Activated CD8-positive, alpha-beta memory T cell treated with anti-CD3 and anti-CD28 coated beads, Interleukin-2, amount 50 U/mL, for 48 hours (primary cell): ENCODE measurements at regions not wholly inside any gene's neighbourhood (a gene's known extent, or its start where the extent isn't known, plus 50 kb on each side); places are given as distances from the start of the nearest gene placed in this dataset.

Experiments
- DNase-seq: peaks from one replicate; pipeline ENCODE4 v3.0.0-alpha.2; 2020

DNA sequence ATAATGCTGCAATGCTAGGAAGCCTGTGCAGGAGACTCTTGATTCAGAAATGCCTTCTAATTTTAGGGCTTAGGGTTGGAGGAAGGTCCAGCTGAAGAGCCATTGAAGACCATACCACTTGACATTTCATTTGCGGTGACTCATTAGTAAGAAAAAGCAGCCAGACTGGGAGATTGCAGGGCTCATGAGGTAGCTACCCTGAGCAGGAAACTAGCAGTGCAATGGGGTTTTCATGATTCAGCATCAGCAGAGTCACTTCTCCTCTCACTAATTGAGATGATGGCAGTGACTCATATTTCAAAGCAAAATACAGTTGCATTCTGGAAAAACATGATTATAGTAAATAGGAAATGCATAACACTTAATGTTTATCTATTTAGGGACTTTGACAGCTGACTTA is 434.1 kb downstream of the DNAJB9 start:
- no peak for DNase-seq

DNA sequence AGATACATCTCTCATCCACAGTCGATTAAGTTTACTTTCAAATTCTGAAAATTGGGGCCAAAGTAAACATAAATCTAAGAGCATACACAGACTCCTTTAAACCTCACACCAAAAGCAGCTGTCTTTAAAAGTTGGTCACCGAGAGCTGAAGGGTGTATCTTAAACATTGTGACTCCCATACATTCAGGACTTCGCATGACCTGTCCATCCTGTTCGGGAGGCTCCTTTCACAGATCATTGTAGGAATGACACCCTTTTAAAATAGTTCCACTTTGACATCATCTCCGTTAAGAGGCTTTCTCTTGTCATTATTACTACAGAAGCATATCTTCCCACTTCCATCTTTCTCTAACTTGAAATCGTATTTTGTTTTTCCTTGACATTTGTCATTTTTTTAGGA is 440.0 kb downstream of the DNAJB9 start:
- DNase-seq = no peak

DNA sequence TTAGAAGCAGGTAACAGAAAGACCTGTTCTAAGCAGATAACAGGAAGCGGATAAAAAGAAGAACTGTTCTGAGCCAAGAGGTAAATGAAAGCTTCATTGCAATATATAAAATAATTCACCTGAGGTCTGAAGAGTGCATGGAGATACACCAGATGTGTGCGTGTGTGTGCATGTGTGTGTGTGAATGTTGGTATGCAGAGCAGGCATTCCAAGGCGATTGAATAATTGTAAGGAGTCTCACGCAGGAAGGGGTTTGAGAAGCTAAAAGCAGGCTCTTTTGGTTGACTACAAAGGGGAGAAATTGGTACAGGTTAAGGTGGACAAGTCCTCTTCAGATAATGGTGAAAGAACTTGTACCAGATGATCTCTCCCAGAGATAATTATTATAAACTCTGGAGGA is 450.6 kb downstream of the DNAJB9 start:
- no peak for DNase-seq

DNA sequence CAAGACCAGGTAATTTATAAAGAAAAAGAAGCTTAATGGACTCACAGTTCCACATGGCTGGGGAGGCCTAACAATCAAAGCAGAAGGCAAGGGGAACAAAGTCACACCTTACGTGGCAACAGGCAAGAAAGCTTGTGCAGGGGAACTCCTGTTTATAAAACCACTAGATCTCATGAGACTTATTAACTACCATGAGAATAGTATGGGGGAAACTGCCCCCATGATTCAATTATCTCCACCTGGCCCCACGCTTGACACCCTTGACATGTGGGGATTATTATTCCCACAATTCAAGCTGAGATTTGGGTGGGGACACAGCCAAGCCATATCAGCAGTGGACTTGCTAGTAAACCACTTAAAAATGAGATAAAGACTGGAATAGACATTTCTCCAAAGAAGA is 451.7 kb downstream of the DNAJB9 start:
- DNase-seq = no peak

DNA sequence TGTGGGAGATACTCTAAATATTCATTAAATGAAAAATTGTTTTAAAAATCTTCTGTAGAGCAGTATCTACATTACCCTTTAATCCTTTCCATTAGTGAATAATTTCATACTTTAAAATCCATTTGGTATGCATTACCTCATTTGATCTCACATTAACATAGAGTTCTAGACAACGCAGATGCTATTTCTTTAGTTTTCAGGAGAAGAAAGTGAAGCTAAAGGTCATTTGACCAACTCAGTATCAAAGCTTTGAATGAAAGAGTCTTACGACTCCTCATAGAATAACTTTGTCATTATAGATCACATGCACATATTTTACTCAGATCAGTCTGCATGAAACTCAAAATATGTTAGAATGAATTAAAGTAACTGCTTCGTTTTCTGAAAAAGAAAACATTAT is 460.2 kb downstream of the DNAJB9 start:
- DNase-seq = no peak

DNA sequence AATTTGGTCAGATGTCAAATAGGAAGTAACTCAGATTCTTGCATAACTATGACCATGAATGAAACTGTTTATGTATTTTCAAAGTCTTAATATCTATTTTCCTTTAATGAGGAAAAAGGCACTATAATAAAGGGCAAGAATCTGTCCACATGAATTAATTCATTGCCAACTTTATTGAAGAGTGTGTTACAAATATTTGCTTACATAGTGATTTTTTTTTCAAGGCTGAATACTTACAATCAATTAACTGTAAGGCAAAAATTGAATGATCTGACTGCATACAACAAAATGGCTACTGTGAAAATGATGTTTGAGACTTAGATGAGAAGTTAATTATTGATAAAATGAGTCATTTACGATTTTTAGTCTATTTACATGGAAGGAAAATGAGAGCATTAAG is 475.0 kb downstream of the DNAJB9 start:
- DNase-seq = no peak

DNA sequence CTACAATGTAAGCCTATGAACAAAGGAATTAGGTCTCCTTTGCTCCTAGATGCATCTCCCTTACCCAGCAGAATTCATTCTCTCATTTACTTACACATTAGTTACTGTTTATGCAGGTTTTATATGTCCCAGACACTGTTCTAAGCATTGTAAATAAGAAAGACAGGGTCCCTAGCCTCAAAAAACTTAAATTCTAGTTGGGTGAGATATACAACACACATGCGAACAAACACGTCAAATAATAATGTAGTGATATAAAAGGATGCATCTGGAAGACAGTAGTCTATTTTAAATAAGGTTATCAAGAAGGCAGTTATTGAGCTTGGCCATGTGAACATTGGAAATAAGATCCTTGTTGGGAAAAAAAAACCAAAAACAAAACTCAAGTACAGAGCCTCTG is 479.7 kb downstream of the DNAJB9 start:
- no peak for DNase-seq

DNA sequence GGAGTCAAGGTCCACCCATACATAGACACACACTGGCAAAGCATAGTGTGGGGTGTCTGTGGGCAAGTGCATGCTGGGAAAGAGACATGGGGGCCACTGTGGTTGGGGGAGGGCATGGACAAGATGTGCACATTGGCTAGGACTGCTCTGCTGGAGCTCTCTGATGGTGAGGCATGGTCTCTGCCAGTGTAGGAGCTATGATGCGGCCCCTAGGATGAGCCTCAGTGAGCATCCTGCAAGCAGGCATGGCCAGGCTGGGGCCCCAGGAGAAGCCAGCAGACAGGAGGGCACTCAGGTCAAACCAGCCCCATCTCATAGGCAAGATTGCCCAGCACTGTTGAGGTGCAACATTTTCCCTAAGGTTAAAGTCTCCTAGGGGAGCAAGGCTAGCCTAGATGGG is 489.4 kb downstream of the DNAJB9 start:
- DNase-seq = no peak

DNA sequence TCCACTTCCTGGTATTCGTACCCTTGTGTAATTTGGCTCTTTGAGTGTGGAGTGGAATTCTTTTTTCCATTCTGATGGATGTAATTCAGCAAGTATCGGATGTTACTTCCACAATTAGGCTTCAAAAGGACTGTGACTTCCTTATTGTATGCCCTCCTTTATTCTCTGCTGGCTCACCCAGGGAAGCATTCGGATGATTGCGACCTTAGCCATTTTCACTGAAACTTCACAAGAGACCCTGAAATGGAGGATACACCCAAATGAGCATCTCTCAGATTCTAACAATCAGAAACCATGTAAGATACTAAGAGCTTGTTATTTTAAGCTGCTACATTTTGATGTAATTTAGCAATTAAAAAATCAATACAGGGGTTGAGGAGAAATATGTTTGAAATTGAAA is 493.1 kb downstream of the DNAJB9 start:
- no peak for DNase-seq

DNA sequence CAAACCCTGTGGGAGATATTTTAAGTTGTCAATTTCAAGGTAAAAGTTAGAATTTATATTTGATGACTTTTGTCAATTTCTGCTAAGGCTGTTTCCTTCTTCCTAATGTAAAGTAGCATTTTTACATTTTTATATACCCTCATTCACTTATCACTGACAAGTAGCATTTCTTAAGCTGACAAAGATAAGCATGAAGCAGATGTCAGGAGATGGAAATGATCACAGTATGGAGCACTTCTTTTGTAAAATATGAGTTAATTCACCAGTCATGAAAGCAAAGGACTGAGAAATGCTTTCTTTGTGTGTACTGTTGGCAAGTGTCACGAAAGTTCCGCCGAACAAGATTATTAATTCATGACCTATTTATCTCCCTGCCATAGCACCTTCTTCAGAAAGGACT is 503.9 kb downstream of the DNAJB9 start:
- no peak for DNase-seq

DNA sequence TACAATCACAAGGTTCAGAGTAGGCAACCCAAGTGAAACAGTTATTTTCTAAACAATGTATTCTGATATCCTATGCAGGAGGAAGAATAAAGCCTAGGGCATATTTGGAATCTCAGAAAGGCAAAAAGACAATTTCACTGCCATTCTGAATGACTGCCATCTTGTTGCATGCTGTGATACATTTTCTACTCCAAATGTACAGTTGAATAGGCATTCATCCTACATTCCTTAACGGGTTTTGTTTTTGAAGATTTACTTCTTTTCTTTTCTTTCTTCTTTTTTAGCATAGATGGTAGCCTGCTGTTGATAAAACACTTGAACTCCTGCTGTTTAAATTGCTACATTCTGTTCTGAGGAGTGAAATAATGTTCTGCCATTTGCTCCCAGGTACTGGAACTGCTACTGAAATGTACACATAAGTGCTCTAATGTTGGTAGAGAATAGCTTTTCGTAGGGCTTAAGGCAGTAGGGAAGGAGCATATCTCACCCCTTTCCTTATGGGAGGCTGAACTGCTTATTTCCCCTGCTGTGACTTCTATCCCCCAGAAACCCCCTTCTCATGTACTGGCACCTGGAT is 506.8 kb downstream of the DNAJB9 start:
- DNase-seq = no peak

DNA sequence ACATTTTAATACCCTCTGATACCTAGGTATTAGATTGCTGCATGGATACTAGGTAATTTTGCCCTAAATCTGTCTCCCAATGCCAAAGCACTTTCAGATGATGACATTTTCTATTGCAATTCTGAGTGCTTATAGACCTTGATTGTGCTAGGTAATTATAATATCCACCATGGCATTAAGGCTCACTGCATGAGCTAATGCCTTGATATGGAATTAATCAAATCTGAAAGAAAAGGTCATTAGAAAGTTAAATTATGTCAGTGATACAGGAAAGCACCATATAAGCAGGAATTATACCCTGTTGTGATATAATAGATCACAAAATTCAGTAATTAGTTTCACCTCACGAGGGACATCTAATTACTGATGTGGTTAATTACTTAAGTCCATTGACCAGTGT is 521.4 kb downstream of the DNAJB9 start:
- no peak for DNase-seq

DNA sequence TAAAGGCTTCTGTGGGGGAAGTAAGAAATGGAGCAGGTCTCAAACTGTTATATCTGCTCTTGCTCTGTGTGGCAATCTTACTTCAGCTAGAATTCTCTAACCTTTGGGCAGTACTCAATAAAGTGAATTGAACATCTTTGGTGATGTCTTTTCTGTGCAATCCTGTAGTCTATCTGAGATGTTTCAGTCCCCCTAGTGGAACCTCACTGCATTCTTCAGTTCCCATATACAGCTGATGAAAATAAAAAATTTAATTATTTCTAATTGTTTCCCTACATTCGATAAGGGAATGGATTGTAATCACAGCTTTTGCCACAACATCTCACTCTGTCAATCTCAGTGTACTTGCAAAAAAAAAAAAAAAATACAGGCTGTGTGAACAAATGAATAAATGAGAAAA is 522.6 kb downstream of the DNAJB9 start:
- DNase-seq = no peak

DNA sequence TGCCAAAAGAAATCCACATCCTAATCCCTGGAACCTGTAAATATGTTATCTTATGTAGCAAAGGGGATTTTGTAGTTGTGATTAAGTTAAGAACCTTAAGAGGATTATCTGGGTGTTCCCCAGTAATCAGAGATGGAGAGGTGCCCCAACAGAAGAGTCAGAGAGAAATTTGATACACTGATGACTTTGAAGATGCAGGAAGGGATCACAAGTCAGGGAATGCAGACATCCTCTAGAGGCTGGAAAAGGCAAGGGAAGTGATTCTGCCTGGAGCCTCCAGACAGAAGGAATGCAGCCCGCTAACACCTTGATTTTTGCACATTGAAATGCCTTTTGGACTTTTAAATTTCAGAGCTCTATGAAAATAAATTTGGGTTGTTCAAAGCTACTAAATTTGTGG is 531.7 kb downstream of the DNAJB9 start:
- DNase-seq = no peak

DNA sequence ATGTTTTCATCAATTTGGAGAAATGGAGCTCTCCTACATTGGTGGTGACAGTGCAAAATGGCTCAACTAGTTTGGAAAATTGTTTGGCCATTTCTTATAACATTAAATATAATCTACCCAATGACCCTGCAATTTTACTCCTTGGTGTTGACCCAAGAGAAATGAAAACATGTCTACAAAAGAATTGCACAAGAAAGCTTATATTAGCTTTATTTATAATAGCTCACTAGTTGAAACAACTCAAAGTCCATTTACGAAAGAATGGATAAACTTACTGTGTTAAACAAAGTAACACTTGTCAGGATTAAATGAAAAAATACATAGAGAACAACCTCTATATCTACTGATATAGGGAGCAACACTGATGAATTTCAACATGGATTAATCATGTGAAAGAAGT is 539.9 kb downstream of the DNAJB9 start:
- DNase-seq = no peak

DNA sequence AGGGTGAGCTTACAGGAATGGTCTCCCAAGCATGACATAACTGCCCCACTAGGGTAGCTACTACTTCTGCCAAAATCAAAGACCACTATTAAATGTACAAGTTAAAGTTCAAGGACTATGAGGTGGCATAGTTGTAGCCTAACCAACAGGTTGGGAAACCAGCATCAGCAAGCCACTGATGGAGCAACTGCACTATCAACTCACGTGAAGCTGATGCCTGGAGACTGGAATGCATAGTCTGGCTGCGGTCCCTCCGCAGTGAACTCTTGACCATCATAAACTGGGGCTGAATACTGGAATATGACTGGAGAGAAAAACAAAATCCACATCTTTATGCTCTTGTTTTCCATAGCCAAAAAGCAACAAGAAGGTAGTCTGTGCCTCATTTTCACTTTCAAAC is 541.4 kb downstream of the DNAJB9 start:
- DNase-seq = no peak

DNA sequence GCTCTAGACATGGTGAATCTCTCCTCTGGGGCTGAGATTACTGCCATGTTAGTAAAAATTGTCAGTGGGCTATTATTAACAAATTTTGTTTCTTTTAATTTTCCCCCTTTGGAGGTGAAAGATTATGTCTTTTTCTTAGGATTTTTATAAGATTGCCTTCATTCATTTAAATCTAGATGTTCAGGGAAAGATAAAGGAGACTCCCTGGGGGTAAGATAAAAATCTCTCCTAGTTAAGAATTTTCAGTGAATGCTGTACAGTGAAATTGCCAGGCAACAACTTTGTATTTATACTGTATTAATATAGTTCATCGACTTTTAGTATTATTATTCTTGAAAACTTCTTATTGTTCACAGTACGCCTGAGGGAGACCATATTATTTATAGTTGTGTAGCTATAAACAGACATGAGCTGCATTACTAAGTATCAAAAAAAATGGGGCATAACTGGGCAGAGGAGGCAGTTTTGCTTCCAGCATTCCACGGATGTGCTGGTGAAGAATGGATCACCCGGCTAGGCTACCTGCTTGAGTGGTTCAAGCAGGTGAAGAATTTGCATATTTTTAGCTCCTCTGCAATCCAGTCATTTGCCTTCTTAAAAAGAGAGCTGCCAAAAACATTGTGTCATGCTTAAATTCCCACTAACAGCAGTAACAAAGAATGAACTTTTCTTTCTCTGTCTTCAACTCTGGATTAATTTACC is 552.1 kb downstream of the DNAJB9 start:
- DNase-seq = no peak

DNA sequence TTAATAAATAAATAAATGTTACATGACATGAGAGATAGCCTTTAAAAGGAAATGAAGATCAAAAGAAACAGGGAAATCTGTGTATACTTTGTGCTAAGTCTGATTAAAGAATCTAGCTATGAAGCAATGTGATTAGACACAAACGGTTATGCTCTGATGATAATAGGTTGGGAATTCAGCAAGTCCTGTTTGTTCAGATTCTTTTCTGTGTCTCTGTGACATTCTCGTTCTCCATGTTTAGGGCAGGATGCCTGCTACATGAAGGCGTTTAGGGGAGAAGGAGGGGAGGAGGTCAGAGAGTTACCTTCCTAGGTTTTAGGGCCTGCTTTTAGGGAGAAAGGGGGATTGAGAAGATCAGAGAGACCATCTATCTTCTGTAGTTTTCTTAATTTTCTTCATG is 555.3 kb downstream of the DNAJB9 start:
- DNase-seq = no peak

DNA sequence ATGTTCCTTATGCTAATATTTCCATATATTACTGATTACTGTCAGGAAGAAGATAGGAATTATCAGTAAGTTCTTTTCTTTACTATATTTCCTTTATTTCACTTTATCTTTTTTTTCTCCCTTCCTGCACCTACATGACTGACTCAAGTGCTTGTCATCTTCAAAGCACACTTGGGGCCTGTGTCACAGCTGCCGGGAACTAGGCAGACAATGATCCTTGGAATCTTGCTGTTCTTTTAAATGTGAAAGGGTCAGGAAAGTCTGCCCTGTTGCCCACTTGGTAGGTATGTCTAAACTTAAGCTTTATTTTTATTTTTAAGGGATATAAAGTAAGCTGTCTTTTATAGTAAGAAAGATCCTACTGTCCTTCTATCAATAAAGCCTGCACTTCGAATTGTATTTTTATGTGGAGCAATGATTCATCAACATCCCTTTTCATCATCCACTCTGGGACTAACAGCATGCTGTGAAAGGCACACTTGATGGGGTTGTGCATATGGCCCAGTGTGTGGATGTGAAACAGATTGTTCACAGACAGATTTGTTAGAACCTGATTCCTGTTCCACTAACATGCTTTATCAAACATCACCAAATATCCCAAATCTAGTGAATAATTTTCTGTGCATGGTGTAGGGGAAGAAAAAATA is 556.9 kb downstream of the DNAJB9 start:
- DNase-seq = no peak

DNA sequence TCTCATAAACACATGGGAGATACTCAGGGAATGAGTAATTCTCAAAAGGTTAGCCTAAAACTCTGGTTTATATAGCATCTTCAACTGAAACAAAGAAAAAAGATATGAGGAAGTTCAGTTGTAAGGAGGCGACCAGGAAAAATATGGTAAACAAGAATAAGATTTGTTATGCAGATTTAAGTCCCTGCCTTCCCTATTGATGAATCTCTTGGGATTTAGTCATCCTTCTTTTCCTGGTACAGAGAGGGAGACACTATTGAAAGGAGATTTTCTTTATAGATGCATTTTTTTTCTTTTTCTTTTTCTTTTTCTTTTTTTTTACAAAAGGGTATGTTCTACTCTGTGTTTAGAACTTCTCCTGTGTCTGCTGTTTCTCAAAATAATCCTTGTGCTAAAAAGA is 557.5 kb downstream of the DNAJB9 start:
- no peak for DNase-seq

DNA sequence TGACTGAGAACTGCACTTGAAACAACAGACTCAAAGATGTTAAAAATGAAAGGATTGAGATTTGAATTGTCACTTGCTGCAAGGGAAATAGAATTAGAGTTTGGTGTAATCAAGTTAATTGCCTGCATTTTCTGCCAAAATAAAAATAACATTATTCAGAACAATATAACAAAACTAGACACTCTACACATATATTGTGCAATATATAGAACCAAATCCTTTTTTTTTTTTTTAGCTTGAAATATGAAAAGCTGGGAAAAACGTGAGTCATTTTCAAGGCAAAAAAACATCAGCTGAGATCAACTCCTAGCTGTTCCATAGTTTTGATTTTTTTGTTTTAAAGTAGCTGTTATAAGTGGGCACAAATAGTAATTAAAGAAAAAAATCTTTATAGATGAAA is 561.5 kb downstream of the DNAJB9 start:
- DNase-seq = no peak

DNA sequence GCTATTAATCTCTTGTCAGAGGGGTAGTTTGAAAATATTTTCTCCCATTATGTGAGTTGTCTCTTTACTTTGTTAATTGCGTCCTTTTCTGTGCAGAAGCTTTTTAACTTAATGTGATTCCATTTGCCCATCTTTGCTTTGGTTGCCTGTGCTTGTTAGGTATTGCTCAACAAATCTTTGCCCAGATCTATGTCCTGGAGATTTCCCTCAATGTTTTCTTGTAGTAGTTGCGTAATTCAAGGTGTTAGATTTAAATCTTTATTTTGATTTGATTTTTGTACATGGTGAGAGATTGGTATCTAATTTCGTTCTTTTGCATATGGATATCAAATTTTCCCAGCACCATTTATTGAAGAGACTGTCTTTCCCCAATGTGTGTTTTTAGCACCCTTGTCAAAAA is 567.2 kb downstream of the DNAJB9 start:
- DNase-seq = no peak

DNA sequence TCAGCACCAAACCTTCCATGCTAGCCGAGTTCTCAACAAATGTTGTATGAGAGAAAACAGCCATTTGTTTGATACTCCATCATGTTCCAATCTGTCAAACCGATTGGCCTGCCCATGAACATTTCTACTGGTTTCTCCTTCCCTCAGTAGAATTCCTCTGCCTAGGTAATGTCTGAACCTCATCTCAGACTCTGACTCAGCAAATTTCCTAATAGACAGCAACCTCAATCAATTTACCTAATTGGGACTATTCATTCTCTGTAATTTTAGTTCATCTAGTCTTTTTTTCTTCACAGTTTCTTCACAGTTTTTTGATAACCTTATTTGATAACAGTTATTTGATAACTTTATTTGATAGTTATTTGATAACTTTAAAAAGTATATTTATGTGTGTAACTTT is 585.1 kb downstream of the DNAJB9 start:
- DNase-seq = no peak

DNA sequence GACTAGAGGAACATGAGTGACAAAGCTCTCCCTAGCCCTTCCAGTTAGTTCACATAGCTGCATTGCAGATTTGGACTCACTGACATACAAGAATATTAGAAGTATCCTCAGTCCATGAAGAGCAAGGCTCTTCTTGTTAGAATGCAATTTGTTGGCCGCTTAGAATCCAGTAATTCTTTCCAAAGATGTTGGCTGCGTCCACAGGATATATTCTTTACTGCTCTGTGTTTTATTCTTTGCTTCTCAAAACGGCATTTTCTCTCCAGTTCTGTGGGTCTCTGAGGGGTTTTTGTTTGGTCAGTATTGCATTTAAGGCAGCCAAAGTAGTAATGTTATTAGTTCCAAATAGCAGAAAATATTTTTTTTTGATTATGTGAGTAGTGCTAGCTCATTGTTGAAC is 588.6 kb downstream of the DNAJB9 start:
- no peak for DNase-seq

DNA sequence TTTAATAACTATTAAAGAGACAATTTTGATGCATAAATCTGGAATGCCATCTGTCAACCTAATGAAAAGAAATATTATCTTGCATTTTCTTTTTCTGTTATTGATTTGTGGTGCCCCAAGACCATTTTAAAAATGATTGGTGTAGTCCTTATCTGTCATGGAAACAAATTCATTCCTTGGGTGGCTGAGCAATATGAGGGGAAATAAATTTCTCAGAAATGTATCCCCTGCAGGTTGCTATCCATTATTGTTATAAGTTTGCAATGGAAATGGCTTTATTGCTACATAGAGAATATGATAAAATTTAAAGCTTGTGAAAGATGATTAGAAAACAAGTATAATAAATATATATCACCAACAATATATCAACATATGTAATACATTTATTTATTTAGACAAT is 607.0 kb downstream of the DNAJB9 start:
- DNase-seq = no peak
